HepG2 (cell line): ENCODE measurements at regions not wholly inside any gene's neighbourhood (a gene's known extent, or its start where the extent isn't known, plus 50 kb on each side); places are given as distances from the start of the nearest gene placed in this dataset.

Experiments used
- ATAC-seq: fragments of 200-7000 bp; cut with Tn5 transposase; 3 replicates; pipeline ENCODE4 v1.9.1; 2020; ENCODE audit warnings: mild to moderate bottlenecking, moderate library complexity
- BruUV-seq: library from RNA; stranded (reverse); fragments of 400-500 nt; replicated peaks from 2 replicates; lab custom pipeline; 2021; lab: Mats Ljungman, UMichigan
- CTCF ChIA-PET: fragments of 300-600 bp; formaldehyde crosslinking; extraction: SDS; loops from one replicate; lab custom pipeline; 2021; ENCODE audit warnings: low total read pairs, inconsistent platforms, low intra/inter-chr PET ratio; lab: Yijun Ruan, JAX
- POLR2A ChIA-PET: fragments of 350-600 bp; sonication (Branson Sonifier 250); formaldehyde crosslinking; loops from one replicate; lab custom pipeline; 2020; ENCODE audit warnings: antibody characterized with exemption, inconsistent platforms; lab: Yijun Ruan, JAX
- DNase-seq: peaks from one replicate; pipeline ENCODE4 v3.0.0-alpha.2; 2015; ENCODE audit warnings: low spot score
- FAIRE-seq: peaks from 3 replicates; lab custom pipeline; 2011; peaks lifted over from hg19 to GRCh38; lab: Jason Lieb, UNC
- H2AFZ ChIP-seq: one replicate; pipeline ENCODE4 v1.6.1; 2011; ENCODE audit warnings: low read length, inconsistent platforms
- H3K27ac ChIP-seq: fragments of 300-600 bp; 3 replicates; pipeline ENCODE4 v1.8.0; 2011; ENCODE audit warnings: mixed run types, mild to moderate bottlenecking, mixed read lengths, low read length, inconsistent platforms; ENCODE audit not compliant: insufficient read depth; ENCODE audit errors: extremely low read length
- H3K27me3 ChIP-seq, 2 experiments: fragments of 200-600 bp in 1 of 2; 2 replicates in 1 of 2; 3 replicates in 1 of 2; pipeline versions ENCODE4 v1.6.0 to v1.8.0; 2011; ENCODE audit warnings: low read length in 2 of 2, mild to moderate bottlenecking in 2 of 2, moderate library complexity in 2 of 2, inconsistent platforms in 1 of 2; ENCODE audit not compliant: insufficient read depth in 2 of 2, control insufficient read depth in 1 of 2
- H3K36me3 ChIP-seq, 2 experiments: fragments of 200-600 bp in 1 of 2; replicated peaks in 1 of 2; 2 replicates in 1 of 2; 3 replicates in 1 of 2; pipeline versions ENCODE4 v1.5.1 to v1.8.0; 2011; ENCODE audit warnings: low read length in 2 of 2, inconsistent platforms in 1 of 2; ENCODE audit not compliant: insufficient read depth in 2 of 2, control insufficient read depth in 1 of 2
- H3K4me1 ChIP-seq: 2 replicates; pipeline ENCODE4 v1.5.1; 2012; ENCODE audit warnings: low read length, inconsistent platforms; ENCODE audit not compliant: insufficient read depth
- H3K4me2 ChIP-seq: 2 replicates; pipeline ENCODE4 v1.6.0; 2011; ENCODE audit warnings: low read depth, low read length, inconsistent platforms
- H3K4me3 ChIP-seq, 3 experiments: fragments of 200-600 bp in 1 of 3; sonication (generic), shearing (Covaris generic) in 1 of 3; replicated peaks in 1 of 3; 2 replicates each; pipeline ENCODE4 v1.5.1; 2011 to 2016; ENCODE audit warnings: low read length in 3 of 3, inconsistent platforms in 2 of 3, low read depth in 2 of 3, mild to moderate bottlenecking in 2 of 3, control low read depth in 1 of 3, mixed read lengths in 1 of 3; ENCODE audit not compliant: insufficient read depth in 1 of 3
- H3K79me2 ChIP-seq: one replicate; pipeline ENCODE4 v1.6.1; 2011; ENCODE audit warnings: low read length, inconsistent platforms; ENCODE audit not compliant: insufficient read depth
- H3K9ac ChIP-seq: 2 replicates; pipeline ENCODE4 v1.6.0; 2011; ENCODE audit warnings: mild to moderate bottlenecking, low read depth, low read length, inconsistent platforms; ENCODE audit not compliant: insufficient read depth
- H3K9me3 ChIP-seq: 2 replicates; pipeline ENCODE4 v1.5.1; 2012; ENCODE audit warnings: mild to moderate bottlenecking, low read length
- H4K20me1 ChIP-seq: 2 replicates; pipeline ENCODE4 v1.6.0; 2011; ENCODE audit warnings: inconsistent platforms, mild to moderate bottlenecking, low read length, moderate library complexity; ENCODE audit not compliant: insufficient read depth
- ATAD3A ChIP-seq: sonication (generic); formaldehyde crosslinking; IDR thresholded peaks from 2 replicates; pipeline ENCODE4 v1.4.0; 2020; ENCODE audit warnings: missing genetic modification reagents
- ATF4 ChIP-seq, 2 experiments: fragments of 450-650 bp in 1 of 2; sonication (generic) in 1 of 2; formaldehyde crosslinking; IDR thresholded peaks; 2 replicates each; pipeline versions ENCODE4 v1.5.0 to v1.8.0; 2020 to 2022; ENCODE audit warnings: mild to moderate bottlenecking in 1 of 2, missing genetic modification reagents in 1 of 2
- BATF2 ChIP-seq: sonication (generic); formaldehyde crosslinking; IDR thresholded peaks from 2 replicates; pipeline ENCODE4 v1.8.0; 2022; ENCODE audit warnings: mild to moderate bottlenecking, missing genetic modification reagents, moderate library complexity
- DBP ChIP-seq: sonication (generic); formaldehyde crosslinking; IDR thresholded peaks from 2 replicates; pipeline ENCODE4 v1.4.0; 2020; ENCODE audit warnings: missing genetic modification reagents; ENCODE audit errors: not compliant biosample characterization
- EED ChIP-seq: sonication (generic); formaldehyde crosslinking; IDR thresholded peaks from 2 replicates; pipeline ENCODE4 v1.5.0; 2020; ENCODE audit warnings: mild to moderate bottlenecking, missing genetic modification reagents
- KLF13 ChIP-seq: sonication (generic); formaldehyde crosslinking; IDR thresholded peaks from 2 replicates; pipeline ENCODE4 v1.4.0; 2020; ENCODE audit warnings: mild to moderate bottlenecking, missing genetic modification reagents
- MEF2D ChIP-seq: sonication (generic); formaldehyde crosslinking; IDR thresholded peaks from 2 replicates; pipeline ENCODE4 v1.5.1; 2020; ENCODE audit warnings: mild to moderate bottlenecking, missing genetic modification reagents
- TCF7L2 ChIP-seq: IDR thresholded peaks from 2 replicates; pipeline ENCODE4 v1.6.1; 2011; ENCODE audit warnings: mild to moderate bottlenecking, low read depth, low read length, moderate library complexity
- ZNF121 ChIP-seq: sonication (generic); formaldehyde crosslinking; IDR thresholded peaks from 2 replicates; pipeline ENCODE4 v1.5.0; 2020; ENCODE audit warnings: mild to moderate bottlenecking, missing genetic modification reagents
- ZNF281 ChIP-seq: sonication (generic); formaldehyde crosslinking; IDR thresholded peaks from 2 replicates; pipeline ENCODE4 v1.4.0; 2020; ENCODE audit warnings: missing genetic modification reagents, borderline replicate concordance
- ZNF3 ChIP-seq: IDR thresholded peaks from 2 replicates; pipeline ENCODE4 v1.7.0; 2017; ENCODE audit warnings: inconsistent platforms
- ZNF562 ChIP-seq: sonication (generic); formaldehyde crosslinking; IDR thresholded peaks from 2 replicates; pipeline ENCODE4 v1.8.0; 2022; ENCODE audit warnings: missing genetic modification reagents, borderline replicate concordance
- ZNF576 ChIP-seq: sonication (generic); formaldehyde crosslinking; IDR thresholded peaks from 2 replicates; pipeline ENCODE4 v1.4.0; 2020; ENCODE audit warnings: mild to moderate bottlenecking, missing genetic modification reagents
- ZNF614 ChIP-seq: IDR thresholded peaks from 2 replicates; pipeline ENCODE4 v1.6.1; 2018; ENCODE audit warnings: missing biosample characterization, missing genetic modification reagents, inconsistent platforms, borderline replicate concordance
- ZNF792 ChIP-seq: IDR thresholded peaks from 2 replicates; pipeline ENCODE4 v1.6.1; 2016
- WGBS: methylation state at CpG from one replicate; pipeline ENCODE4 v1.1.6; 2017; ENCODE audit warnings: low lambda C conversion rate; 5-methylcytosine and 5-hydroxymethylcytosine counted together
- in situ Hi-C: cut with HindIII; loops from 2 replicates; pipeline ENCODE4 v1.10.0; 2017; ENCODE audit warnings: low pct_unique_long_range_greater_than_20kb; ENCODE audit not compliant: extremely low pct_ligation_motif_present
- intact Hi-C: fragments of 100-400 bp; cut with micrococcal nuclease; formaldehyde crosslinking; loops from one replicate; pipeline ENCODE4 v1.10.0; 2022; ENCODE audit not compliant: unreplicated experiment

GRCh38 chr9:118023644-118024043 lies 319.4 kb downstream of the TLR4 start:
- in situ Hi-C loops: no loop called here
- ChIA-PET CTCF (no interaction called here), POLR2A (no interaction called here)
- Histone ChIP-seq H2AFZ (no peak overlapping the region), H4K20me1 (no peaks in the 10 kb centered on the region), H3K4me3 (no peak overlapping the region), H3K36me3 (no peaks in the 10 kb centered on the region), H3K9ac (no peak overlapping the region), H3K9me3 (peaks cover 76% of the 10 kb centered on the region), H3K27me3 (no peaks in the 10 kb centered on the region), H3K79me2 (no peaks in the 10 kb centered on the region), H3K4me2 (no peak overlapping the region), H3K27ac (no peak overlapping the region), H3K4me1 (no peaks in the 10 kb centered on the region)
- ATAC-seq: no peak
- no peak for TF ChIP-seq ZNF576
- TF ChIP-seq ZNF121 (CRISPR knock-in tag): no peak
- TF ChIP-seq DBP (CRISPR knock-in tag): no peak
- no peak for TF ChIP-seq KLF13
- intact Hi-C loops: no loop called here
- BruUV-seq: no TSS peak
- no peak for FAIRE-seq
- DNase-seq: no peak
- WGBS: 2% methylated on average over 2 of the region's 2 CpGs

GRCh38 chr9:118028225-118028624 lies 324.0 kb downstream of the TLR4 start:
- FAIRE-seq (no peak), ATAC-seq (no peak), DNase-seq (no peak)
- POLR2A ChIA-PET: no interaction called here
- Histone ChIP-seq H3K27ac (no peak overlapping the region), H3K9ac (no peak overlapping the region), H3K79me2 (no peaks in the 10 kb centered on the region), H3K4me1 (no peaks in the 10 kb centered on the region), H4K20me1 (no peaks in the 10 kb centered on the region), H3K36me3 (no peaks in the 10 kb centered on the region), H3K27me3 (no peaks in the 10 kb centered on the region), H3K9me3 (peaks cover 86% of the 10 kb centered on the region), H3K4me3 (no peak overlapping the region), H3K4me2 (no peak overlapping the region), H2AFZ (no peak overlapping the region)
- intact Hi-C loops (no loop called here), in situ Hi-C loops (no loop called here)
- no TSS peak for BruUV-seq
- WGBS: 5% methylated on average over 2 of the region's 2 CpGs
- CTCF ChIA-PET: no interaction called here
- TF ChIP-seq ZNF792 (CRISPR knock-in tag): no peak
- no peak for TF ChIP-seq EED (CRISPR knock-in tag)
- TF ChIP-seq TCF7L2: no peak
- no peak for TF ChIP-seq ZNF3 (CRISPR knock-in tag)
- no peak for TF ChIP-seq MEF2D (CRISPR knock-in tag)
- no peak for TF ChIP-seq ZNF562 (CRISPR knock-in tag)
- TF ChIP-seq ZNF614 (CRISPR knock-in tag): no peak
- no peak for TF ChIP-seq ZNF281 (CRISPR knock-in tag)
- TF ChIP-seq ATF4 (CRISPR knock-in tag; IDR thresholded peaks at IDR 0.05): no peak
- TF ChIP-seq BATF2: no peak
- no peak for TF ChIP-seq ATAD3A (CRISPR knock-in tag)
